ENCODE measurements at regions not wholly inside any gene's neighbourhood (a gene's known extent, or its start where the extent isn't known, plus 50 kb on each side); places are given as distances from the start of the nearest gene placed in this dataset.

- TF ChIP-seq EZH2 (optimal IDR thresholded peaks at IDR 0.05; ENCODE audit: low read depth, low read length): no peak
- no peak for TF ChIP-seq CTCF (IDR thresholded peaks at IDR 0.05; ENCODE audit: low read length)
- no peak for TF ChIP-seq EZH2phosphoT487 (IDR thresholded peaks at IDR 0.05; ENCODE audit: low read length)
- H3K27ac ChIP-seq (ENCODE audit: low read length): no peak overlapping the region
- no peaks in the 10 kb centered on the region for H3K4me1 ChIP-seq (ENCODE audit: low read length)
- no peaks in the 10 kb centered on the region for H3F3A ChIP-seq (ENCODE audit: insufficient read depth, low read length)
- no peaks in the 10 kb centered on the region for H4K20me1 ChIP-seq (ENCODE audit: insufficient read depth, low read length)
- H3K9ac ChIP-seq (ENCODE audit: low read length): no peak overlapping the region
- H3K79me2 ChIP-seq (ENCODE audit: low read length): no peaks in the 10 kb centered on the region
- DNase-seq: no peak
- H3K27me3 ChIP-seq (replicated peaks; ENCODE audit: insufficient read depth, low read length): no peaks in the 10 kb centered on the region
- H3K36me3 ChIP-seq (replicated peaks; ENCODE audit: insufficient read depth, low read length): no peaks in the 10 kb centered on the region
- H3K4me2 ChIP-seq (ENCODE audit: low read depth, low read length): no peak overlapping the region
- H3K4me3 ChIP-seq (ENCODE audit: low read length): no peak overlapping the region
- no peaks in the 10 kb centered on the region for H3K9me2 ChIP-seq (replicated peaks; ENCODE audit: insufficient read depth, low read length)
- no peaks in the 10 kb centered on the region for H3K9me3 ChIP-seq (replicated peaks; ENCODE audit: insufficient read depth, low read length)
- no peak overlapping the region for H2AFZ ChIP-seq (ENCODE audit: low read length)
Measured at GRCh38 chr6:144876689-144877088, 591.6 kb downstream of the UTRN start.

GRCh38 chr6:144877118-144877517, 592.0 kb downstream of the UTRN start:
- Histone ChIP-seq H3K9ac (ENCODE audit: low read length) (no peak overlapping the region), H3K27me3 (replicated peaks; ENCODE audit: insufficient read depth, low read length) (no peaks in the 10 kb centered on the region), H3K9me2 (replicated peaks; ENCODE audit: insufficient read depth, low read length) (no peaks in the 10 kb centered on the region), H3K36me3 (replicated peaks; ENCODE audit: insufficient read depth, low read length) (no peaks in the 10 kb centered on the region), H2AFZ (ENCODE audit: low read length) (no peak overlapping the region), H3K4me3 (ENCODE audit: low read length) (no peak overlapping the region), H3K4me2 (ENCODE audit: low read depth, low read length) (no peak overlapping the region), H3K79me2 (ENCODE audit: low read length) (no peaks in the 10 kb centered on the region), H3K4me1 (ENCODE audit: low read length) (no peaks in the 10 kb centered on the region), H4K20me1 (ENCODE audit: insufficient read depth, low read length) (no peaks in the 10 kb centered on the region), H3F3A (ENCODE audit: insufficient read depth, low read length) (no peaks in the 10 kb centered on the region), H3K9me3 (replicated peaks; ENCODE audit: insufficient read depth, low read length) (no peaks in the 10 kb centered on the region), H3K27ac (ENCODE audit: low read length) (no peak overlapping the region)
- DNase-seq: no peak
- TF ChIP-seq EZH2 (optimal IDR thresholded peaks at IDR 0.05; ENCODE audit: low read depth, low read length) (no peak), CTCF (IDR thresholded peaks at IDR 0.05; ENCODE audit: low read length) (no peak), EZH2phosphoT487 (IDR thresholded peaks at IDR 0.05; ENCODE audit: low read length) (no peak)

- DNase-seq: no peak
- Histone ChIP-seq H4K20me1 (ENCODE audit: insufficient read depth, low read length) (no peaks in the 10 kb centered on the region), H3K9me2 (replicated peaks; ENCODE audit: insufficient read depth, low read length) (no peaks in the 10 kb centered on the region), H3K79me2 (ENCODE audit: low read length) (no peaks in the 10 kb centered on the region), H3K9me3 (replicated peaks; ENCODE audit: insufficient read depth, low read length) (no peaks in the 10 kb centered on the region), H3K27ac (ENCODE audit: low read length) (no peak overlapping the region), H3K9ac (ENCODE audit: low read length) (no peak overlapping the region), H3K4me2 (ENCODE audit: low read depth, low read length) (no peak overlapping the region), H3K4me3 (ENCODE audit: low read length) (no peak overlapping the region), H3K36me3 (replicated peaks; ENCODE audit: insufficient read depth, low read length) (no peaks in the 10 kb centered on the region), H3K4me1 (ENCODE audit: low read length) (no peaks in the 10 kb centered on the region), H3F3A (ENCODE audit: insufficient read depth, low read length) (no peaks in the 10 kb centered on the region), H2AFZ (ENCODE audit: low read length) (no peak overlapping the region), H3K27me3 (replicated peaks; ENCODE audit: insufficient read depth, low read length) (no peaks in the 10 kb centered on the region)
- TF ChIP-seq EZH2phosphoT487 (IDR thresholded peaks at IDR 0.05; ENCODE audit: low read length) (no peak), CTCF (IDR thresholded peaks at IDR 0.05; ENCODE audit: low read length) (no peak), EZH2 (optimal IDR thresholded peaks at IDR 0.05; ENCODE audit: low read depth, low read length) (no peak)
Measured at GRCh38 chr6:144878577-144878976, 593.4 kb downstream of the UTRN start.
